Activated gamma-delta T cell (primary cell): ENCODE measurements at regions not wholly inside any gene's neighbourhood (a gene's known extent, or its start where the extent isn't known, plus 50 kb on each side); places are given as distances from the start of the nearest gene placed in this dataset.

Source experiments
- DNase-seq: peaks from one replicate; lab custom pipeline; 2025; lab: John Stamatoyannopoulos, UW

DNA sequence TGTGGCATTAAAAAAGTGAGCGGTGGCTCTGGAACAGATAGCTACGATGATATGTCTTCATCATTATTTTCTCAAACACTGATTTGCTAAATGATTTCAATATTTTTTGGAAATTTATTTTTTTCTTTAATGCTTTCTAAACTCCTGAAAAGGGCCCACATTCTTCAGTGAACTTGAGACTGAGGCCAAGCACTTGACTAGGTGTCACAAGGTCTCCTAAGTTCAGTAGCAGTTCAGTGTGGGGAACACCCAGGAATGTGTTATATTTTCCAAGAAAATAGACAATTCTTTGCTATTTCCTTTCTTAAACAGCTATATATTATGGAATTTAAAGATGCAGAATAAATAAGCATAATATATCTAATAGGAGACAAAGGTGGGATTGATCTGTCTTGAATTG is 850.9 kb downstream of the USP25 start:
- no peak for DNase-seq

GRCh38 chr21:16583556-16583955 is 853.8 kb downstream of the USP25 start:
- DNase-seq: no peak

GRCh38 chr21:16584756-16585155 is 855.0 kb downstream of the USP25 start:
- DNase-seq: no peak

GRCh38 chr21:16585896-16586295 is 856.1 kb downstream of the USP25 start:
- no peak for DNase-seq

DNA sequence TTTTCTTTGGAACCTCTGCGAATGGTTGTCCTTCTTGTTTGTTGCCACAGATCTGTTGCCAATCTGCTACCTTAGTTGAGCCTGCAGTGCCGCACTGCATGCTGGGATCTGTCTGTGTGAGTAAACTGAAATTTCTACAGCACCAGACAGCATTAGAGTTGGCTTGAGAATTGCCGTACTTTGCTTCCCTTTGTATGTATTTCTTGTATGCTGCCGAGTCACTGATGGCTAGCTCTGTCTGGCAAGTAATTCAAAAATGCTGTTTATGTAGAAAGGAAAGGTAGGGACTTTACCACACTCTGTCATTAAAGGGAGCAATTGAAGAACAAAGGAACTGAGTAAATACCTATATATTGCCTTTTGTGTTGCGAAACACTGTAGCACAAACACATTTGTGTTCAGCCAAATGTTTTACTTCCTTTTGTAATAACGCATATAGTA is 857.4 kb downstream of the USP25 start:
- no peak for DNase-seq

DNA sequence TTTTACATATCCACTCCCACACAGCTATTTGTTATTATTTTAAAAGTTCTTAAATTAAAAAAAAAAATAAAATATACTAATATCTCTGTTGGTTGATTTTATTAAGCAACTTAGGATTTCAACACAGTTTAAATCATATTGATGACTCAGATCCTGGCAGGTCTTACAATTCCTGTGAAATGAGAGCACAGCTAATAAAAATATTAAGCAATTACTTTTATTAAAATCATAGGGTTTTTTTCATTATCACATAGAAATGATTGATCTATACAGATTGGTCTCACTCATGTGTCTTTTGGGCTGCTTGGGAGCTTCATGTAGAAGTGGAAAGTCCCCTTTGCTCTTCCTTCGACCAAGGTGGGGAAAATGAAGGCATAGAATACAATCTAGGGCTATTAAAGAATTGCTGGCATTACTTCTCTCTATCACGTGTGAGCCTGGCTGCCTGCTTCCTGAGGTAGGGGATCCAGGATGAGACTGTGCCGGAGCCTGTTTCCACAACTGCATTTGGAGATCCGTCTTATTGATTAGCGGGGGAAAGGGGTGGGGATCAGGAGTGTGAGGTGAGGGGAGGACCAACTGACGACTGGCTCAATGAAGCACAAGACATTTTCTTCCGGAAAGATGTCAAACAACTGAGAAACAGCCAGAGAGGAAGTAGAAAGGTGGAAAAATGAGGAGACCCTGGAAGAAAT is 858.0 kb downstream of the USP25 start:
- DNase-seq: no peak

- DNase-seq: no peak
Measured at GRCh38 chr21:16588433-16588860, 858.7 kb downstream of the USP25 start.

- DNase-seq: no peak
Measured at GRCh38 chr21:16589006-16589898, 859.5 kb downstream of the USP25 start.

DNA sequence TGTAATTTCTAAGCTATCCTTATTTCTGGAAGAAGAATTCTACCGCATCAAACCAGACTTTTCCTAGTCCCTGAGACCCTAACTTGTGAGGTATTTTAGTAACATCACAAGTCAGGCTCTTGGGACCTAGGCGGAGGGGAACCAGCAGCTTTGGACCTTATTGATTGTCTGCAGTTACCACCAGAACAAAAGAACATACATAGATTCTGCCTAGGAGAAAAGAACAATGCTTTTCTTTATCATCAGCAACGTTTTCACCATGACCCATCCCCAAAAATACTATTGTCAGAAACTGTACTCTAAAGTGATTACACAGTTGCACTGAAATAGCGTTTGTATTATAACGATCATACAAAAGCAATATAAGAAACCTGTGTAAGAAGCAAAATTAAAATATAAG is 860.4 kb downstream of the USP25 start:
- DNase-seq: no peak

- DNase-seq: no peak
Measured at GRCh38 chr21:16590641-16591292, 861.0 kb downstream of the USP25 start.

DNA sequence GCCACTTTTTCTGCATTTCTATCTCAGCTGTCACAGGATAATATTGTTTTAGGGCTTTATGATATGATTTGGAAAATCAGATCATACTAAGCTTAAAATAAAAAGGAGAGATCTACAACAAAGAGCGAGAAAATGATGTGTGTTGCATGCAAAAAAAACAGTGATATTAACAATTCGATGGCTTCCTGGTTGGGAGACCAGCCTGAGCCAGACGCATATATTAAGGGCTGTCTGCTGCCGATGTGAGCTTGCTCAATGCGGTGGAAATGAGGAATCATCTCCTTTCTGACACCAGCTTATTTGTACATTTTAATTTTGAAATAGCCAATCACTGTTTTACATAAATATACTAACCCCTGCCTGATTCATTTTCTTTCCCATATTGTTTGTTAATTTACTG is 862.6 kb downstream of the USP25 start:
- DNase-seq: no peak

GRCh38 chr21:16594191-16594590 is 864.4 kb downstream of the USP25 start:
- no peak for DNase-seq

- no peak for DNase-seq
Measured at GRCh38 chr21:16596369-16596768, 866.6 kb downstream of the USP25 start.

- DNase-seq: no peak
Measured at GRCh38 chr21:16597753-16598152, 868.0 kb downstream of the USP25 start.

DNA sequence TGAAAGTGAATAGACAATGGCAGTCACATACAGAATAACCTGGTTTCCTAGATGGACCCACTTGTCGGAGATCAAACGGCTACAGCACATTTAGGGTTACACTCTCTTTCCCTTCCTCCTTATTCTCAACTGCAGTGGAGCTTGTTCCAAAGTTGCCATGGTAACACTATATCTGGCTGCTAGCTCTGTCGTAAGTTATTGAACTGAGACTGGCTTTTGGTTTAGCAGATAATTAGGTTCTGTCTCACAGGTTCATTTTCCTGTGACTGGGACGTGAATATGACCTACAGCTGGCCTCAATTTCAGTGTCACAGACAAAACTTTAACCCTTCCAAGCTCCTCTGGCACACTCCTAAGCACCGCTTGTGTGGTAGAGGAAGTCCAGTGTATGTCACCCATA is 875.8 kb downstream of the USP25 start:
- no peak for DNase-seq

DNA sequence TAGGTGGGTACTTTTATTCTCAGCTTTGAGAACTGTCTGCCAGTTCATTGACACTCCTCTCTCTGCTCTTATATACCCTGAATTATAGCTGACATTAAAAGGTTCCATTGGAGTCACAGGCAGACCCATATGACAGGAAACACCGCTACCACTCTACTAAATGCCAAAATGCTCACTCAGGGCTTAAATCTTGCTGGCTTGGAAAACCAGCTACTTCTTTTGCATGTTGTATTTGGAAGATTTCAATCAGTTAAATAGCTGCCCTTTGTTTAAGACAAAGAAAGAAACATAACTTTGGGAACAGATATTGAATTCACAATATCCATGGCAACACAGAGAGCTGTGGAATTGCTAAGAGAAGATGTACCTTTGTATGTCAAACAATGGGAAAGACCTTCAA is 876.5 kb downstream of the USP25 start:
- no peak for DNase-seq

- no peak for DNase-seq
Measured at GRCh38 chr21:16608209-16608830, 878.5 kb downstream of the USP25 start.

DNA sequence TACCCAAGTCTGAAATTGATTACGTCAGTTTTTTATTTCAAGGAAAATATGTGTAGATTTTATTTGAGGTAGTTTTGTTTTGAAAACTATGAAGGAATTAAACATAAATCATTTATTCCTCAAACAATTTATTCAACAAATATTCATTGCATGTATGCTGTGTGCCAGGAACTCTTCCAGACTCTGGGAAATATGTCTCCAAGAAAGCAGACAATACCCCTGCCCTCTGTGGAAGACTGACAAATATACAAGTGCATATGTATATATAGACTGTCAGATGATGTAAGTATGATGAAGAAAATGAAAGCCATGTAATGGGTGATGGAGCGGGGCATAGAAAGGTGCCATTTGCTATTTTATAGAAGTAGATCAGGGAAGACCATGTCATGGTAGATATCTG is 889.5 kb downstream of the USP25 start:
- no peak for DNase-seq

GRCh38 chr21:16620786-16621320 is 891.1 kb downstream of the USP25 start:
- DNase-seq: no peak

DNA sequence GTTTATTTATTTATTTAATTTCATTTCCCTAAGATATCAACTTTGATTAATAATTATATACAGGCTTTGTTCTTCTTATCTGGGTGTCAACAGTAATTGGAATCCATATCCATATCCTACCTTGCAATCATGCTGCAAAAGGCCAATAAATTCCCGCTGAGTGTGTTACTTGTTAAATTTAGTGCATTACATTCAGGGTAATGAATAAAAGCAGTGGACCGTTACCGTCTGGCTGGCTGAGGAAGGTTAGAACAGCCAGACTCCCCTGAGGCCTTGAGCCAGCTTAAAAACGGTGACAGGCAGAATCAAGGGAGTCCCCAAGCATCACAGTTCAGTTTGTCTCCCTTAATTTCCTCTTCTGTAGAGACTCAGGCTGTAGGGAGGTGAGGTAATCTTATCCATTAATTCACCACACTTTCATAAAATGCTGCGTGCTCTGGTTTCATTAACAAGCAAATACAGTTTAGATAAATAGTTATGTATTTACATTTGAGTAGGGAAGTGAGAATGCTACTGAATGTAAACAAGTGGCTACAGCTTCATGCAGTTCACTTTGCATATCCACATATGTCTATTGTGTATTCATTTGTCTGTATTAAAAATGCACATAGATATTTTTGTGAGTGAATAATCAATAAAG is 888.2 kb upstream of the CXADR start:
- DNase-seq: no peak

- no peak for DNase-seq
Measured at GRCh38 chr21:16625491-16625890, 887.4 kb upstream of the CXADR start.
